Stimulated activated CD4-positive, alpha-beta T cell treated with anti-CD3 and anti-CD28 coated beads, Interleukin-4, amount 100 ng/mL, for 1 hour (primary cell): ENCODE measurements at regions not wholly inside any gene's neighbourhood (a gene's known extent, or its start where the extent isn't known, plus 50 kb on each side); places are given as distances from the start of the nearest gene placed in this dataset.

Experiments
- DNase-seq: peaks from one replicate; pipeline ENCODE4 v3.0.0-alpha.2; 2020

GRCh38 chr5:6872441-6873160 lies 159.4 kb downstream of the TENT4A start:
- DNase-seq, result no peak

- no peak for DNase-seq
These were observed 160.1 kb downstream of the TENT4A start for GRCh38 chr5:6873359-6873758.

GRCh38 chr5:6875376-6875775 lies 162.1 kb downstream of the TENT4A start:
- no peak for DNase-seq

- DNase-seq, result no peak
These were observed 165.0 kb downstream of the TENT4A start for GRCh38 chr5:6877986-6878828.

DNA sequence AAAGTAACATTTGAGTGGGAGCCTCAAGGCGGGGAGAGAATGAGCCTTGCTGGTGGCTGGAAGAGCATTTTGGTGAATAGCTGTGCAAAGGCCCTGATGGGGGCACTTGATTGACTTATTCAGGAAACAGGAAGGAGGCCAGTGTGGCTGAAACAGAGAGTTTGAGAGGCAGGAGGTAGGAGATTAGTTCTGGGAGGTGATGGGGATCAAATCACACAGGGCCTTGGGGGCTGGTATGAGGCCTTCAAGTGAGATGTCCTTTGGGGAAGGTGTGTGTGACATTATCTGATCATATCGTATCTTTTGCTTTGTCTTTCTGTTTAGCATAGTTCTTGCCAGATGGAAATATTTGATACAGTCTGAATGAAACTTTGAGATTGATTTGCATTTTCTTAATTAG lies 172.3 kb downstream of the TENT4A start:
- DNase-seq, result no peak

GRCh38 chr5:6886866-6887265 lies 173.6 kb downstream of the TENT4A start:
- no peak for DNase-seq

DNA sequence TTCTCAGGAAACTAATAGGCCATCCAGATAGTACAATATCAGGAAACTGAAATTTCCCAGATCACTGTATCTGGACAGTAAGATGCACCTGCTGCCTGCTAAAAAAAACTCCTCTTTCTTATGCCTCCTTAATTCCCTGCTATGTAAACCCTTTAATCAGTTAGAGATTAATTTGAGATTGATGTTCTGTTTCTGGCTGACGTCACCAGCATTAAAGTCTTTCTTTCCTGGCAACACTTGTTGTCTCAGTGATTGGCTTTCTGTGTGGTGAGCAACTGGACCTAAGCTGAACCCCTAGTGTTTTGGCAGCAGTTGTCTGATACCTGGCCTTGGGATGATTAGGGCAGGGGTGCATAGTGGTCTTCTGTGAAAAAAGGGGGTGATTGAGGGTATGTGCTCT lies 175.8 kb downstream of the TENT4A start:
- no peak for DNase-seq

- no peak for DNase-seq
These were observed 186.0 kb downstream of the TENT4A start for GRCh38 chr5:6899221-6899620.

- no peak for DNase-seq
These were observed 187.3 kb downstream of the TENT4A start for GRCh38 chr5:6900247-6901227.

GRCh38 chr5:6902094-6902493 lies 188.9 kb downstream of the TENT4A start:
- no peak for DNase-seq

GRCh38 chr5:6902597-6902996 lies 189.4 kb downstream of the TENT4A start:
- no peak for DNase-seq

GRCh38 chr5:6903934-6904333 lies 190.7 kb downstream of the TENT4A start:
- DNase-seq, result no peak

- DNase-seq, result no peak
These were observed 191.6 kb downstream of the TENT4A start for GRCh38 chr5:6904860-6905259.

GRCh38 chr5:6905423-6905822 lies 192.2 kb downstream of the TENT4A start:
- DNase-seq, result no peak

GRCh38 chr5:6905883-6906282 lies 192.7 kb downstream of the TENT4A start:
- DNase-seq, result no peak

DNA sequence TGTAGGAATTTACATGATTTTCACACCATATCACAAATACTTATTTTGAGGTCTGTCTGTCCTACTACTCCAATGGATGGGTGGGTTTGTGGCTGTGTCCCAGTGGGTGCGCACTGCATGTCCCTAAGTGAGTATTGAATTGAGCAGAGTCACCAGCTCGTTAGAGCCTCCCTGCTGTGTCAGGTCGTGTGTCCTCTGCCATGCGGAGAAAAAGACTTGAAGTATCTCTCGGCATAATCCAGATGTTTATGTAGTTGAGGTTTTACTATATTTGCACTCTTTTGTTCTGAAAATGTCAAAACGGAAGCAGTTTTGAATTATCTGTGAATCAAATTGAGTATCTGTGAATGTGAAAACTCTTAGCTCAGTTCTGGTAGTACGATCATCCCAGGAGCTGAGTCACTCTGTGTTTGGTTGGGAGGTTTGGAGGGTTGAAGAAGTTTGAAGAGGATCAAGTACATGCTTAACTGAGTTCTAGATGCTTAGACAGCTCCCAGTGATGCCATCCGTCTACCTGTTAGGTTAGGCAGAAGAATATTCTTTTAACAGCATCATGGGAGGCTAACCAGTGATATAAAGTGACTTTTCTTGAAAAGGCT lies 194.2 kb downstream of the TENT4A start:
- no peak for DNase-seq

- no peak for DNase-seq
These were observed 196.7 kb downstream of the TENT4A start for GRCh38 chr5:6909901-6910300.

DNA sequence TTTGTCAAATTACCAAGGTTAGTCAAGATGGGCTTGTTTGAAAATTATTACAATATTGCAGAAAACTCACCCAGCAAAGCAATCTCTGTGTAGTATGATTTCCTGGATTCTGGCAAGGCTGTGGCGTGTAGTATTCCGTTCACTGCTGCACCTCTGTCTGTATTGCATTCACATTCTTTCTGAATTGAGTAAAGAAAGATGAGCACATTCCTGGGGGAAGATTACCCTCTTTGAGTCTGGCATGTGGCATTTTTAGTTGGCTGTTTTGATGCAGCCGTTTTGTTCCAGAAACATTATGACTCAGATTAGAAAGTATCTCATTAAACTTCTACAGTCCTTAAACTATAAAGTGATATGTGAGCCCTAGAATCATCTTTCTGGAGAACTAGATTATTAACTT lies 197.7 kb downstream of the TENT4A start:
- DNase-seq, result no peak

DNA sequence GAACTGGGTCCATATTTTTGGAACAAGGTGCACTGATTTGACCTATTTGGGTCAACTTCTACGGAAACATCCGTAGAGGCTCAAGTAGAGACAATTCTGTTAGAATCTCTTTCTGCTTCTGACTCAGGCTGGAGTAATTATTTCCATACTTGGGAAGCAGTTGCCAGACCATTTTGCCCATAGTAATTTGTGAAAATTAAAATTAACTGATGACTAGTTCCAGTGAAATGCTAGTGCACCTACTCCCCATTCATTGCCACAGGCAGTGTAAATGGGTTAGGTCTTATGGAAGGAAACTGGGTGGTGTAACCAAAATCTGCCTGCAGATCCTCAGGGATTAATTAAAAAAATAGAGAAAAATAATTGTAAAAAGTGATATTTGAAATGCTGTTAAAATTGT lies 201.1 kb downstream of the TENT4A start:
- DNase-seq, result no peak

- DNase-seq, result no peak
These were observed 202.3 kb downstream of the TENT4A start for GRCh38 chr5:6915574-6915973.

DNA sequence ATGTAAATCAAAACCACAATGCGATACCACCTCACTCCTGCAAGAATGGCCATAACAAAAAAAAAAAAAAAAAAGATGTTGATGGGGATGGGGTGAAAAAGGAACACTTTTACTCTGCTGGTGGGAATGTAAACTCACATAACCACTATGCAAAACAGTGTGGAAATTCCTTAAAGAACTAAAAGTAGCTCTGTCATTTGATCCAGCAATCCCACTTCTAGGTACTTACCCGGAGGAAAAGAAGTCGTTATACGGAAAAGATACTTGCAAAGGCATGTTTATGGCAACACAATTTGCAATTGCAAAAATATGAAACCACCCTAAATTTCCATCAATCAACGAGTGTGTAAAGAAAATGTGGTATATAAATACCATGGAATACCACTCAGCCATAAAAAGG lies 205.0 kb downstream of the TENT4A start:
- DNase-seq, result no peak

- no peak for DNase-seq
These were observed 207.5 kb downstream of the TENT4A start for GRCh38 chr5:6920628-6921256.
